GM10248 (cell line): ENCODE measurements at regions not wholly inside any gene's neighbourhood (a gene's known extent, or its start where the extent isn't known, plus 50 kb on each side); places are given as distances from the start of the nearest gene placed in this dataset.

Source experiments
- CTCF ChIA-PET: fragments of 300-600 bp; sonication (Branson Sonifier 250); formaldehyde crosslinking; extraction: SDS; loops from one replicate; lab custom pipeline; 2021; ENCODE audit warnings: antibody characterized with exemption; lab: Yijun Ruan, JAX
- POLR2A ChIA-PET: fragments of 350-650 bp; sonication (Branson Sonifier 250); formaldehyde crosslinking; extraction: SDS; loops from one replicate; lab custom pipeline; 2020; ENCODE audit warnings: antibody characterized with exemption; lab: Yijun Ruan, JAX
- DNase-seq: peaks from one replicate; pipeline ENCODE4 v3.0.0; 2012; ENCODE audit errors: extremely low spot score
- TF ChIP-seq, protein P1 (sequence below): IDR thresholded peaks from 2 replicates; pipeline ENCODE4 v1.5.1; 2012; ENCODE audit warnings: mild to moderate bottlenecking, low read depth; ENCODE audit errors: extremely low read depth, missing control alignments, control extremely low read depth

DNA sequence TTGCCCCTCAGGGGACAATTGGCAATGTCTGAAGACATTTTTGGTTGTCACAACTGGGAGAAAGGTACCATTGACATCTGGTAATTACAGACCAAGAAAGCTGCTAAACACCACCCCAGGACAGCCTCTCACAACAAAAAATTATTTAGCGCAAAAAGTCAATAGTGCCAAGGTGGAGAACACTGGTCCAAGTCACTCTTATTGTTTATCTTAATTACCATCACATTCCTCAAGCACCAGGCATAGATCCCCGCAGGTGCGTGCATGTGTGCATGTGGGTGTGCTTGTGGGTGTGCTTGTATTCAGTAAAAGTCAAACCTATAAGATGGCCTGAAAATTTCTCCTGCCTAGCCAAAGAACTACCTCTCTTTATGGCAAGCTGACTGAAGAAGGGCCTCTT is 74.9 kb upstream of the WDR75 start:
- DNase-seq = no peak
- TF ChIP-seq, protein P1, sequence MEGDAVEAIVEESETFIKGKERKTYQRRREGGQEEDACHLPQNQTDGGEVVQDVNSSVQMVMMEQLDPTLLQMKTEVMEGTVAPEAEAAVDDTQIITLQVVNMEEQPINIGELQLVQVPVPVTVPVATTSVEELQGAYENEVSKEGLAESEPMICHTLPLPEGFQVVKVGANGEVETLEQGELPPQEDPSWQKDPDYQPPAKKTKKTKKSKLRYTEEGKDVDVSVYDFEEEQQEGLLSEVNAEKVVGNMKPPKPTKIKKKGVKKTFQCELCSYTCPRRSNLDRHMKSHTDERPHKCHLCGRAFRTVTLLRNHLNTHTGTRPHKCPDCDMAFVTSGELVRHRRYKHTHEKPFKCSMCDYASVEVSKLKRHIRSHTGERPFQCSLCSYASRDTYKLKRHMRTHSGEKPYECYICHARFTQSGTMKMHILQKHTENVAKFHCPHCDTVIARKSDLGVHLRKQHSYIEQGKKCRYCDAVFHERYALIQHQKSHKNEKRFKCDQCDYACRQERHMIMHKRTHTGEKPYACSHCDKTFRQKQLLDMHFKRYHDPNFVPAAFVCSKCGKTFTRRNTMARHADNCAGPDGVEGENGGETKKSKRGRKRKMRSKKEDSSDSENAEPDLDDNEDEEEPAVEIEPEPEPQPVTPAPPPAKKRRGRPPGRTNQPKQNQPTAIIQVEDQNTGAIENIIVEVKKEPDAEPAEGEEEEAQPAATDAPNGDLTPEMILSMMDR = no peak
- ChIA-PET CTCF (interaction anchor here (1.3 kb wide), 1 partner anchor 12 kb away, joined by 3 read pairs; no protein-coding TSS in a partner anchor), POLR2A (no interaction called here)

DNA sequence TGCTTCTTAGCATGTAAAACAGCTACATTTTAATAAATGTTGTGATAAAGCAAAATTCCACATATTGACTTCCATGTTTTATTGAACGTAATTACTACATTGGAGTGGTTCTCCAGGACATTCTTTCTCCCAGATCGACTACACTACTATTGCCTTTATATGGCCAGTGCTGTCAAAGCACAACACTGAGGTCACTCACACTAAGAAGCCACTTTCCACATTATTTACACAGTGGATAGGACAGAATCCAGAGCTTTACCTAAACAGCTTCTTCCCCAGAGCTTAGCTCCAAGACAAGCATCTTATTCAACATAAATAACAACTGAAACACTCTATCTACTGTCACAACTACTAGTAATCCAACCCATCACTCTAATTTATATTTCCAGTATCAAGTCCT is 73.9 kb upstream of the WDR75 start:
- POLR2A ChIA-PET = no interaction called here
- TF ChIP-seq, protein P1 = no peak
- CTCF ChIA-PET = no interaction called here

DNA sequence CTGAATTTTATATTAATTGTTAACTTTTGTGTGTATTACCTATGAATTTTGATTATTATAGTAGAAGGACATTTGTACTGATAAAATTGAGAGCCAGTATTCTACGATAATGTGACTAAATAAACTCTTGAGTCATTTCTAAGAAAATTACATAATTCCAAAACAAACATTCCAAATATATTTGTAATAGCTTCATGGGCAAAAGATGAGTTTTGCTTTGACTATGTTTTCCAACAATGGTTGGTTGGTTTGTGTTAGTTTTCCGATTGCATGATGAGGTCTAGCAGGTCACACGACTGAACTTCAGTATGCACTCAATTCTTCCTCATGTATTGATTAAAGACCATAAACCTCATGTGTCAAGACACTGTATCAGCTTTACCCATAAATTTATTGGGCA is 71.7 kb upstream of the WDR75 start:
- CTCF ChIA-PET = no interaction called here
- POLR2A ChIA-PET = interaction anchor here (0.5 kb wide), 1 partner anchor 21 kb away, joined by 3 read pairs; no protein-coding TSS in a partner anchor

More for the DNA sequence above, 73.9 kb upstream of the WDR75 start:
- no peak for DNase-seq

DNA sequence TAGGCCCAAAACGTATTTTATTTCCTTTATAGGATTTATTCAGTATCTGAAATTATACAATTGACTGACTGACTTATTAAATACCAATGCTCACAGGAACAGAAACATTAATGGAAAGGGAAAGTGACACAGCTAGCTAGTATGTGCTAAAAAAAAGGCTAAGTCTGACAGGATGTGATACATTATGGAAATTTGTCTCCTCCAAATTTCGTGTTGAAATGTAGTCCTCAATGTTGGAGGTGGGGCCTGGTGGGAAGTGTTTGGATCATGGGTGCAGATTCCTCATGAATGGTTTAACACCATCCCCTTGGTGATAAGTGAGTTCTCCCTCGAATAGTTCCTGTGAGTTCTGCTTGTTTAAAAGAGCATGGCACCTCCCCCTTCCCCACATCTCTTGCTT is 70.6 kb upstream of the WDR75 start:
- CTCF ChIA-PET = no interaction called here
- POLR2A ChIA-PET = no interaction called here
- DNase-seq = no peak
- TF ChIP-seq, protein P1 = no peak

More for the DNA sequence above, 71.7 kb upstream of the WDR75 start:
- TF ChIP-seq, protein P1 = no peak
- no peak for DNase-seq

- CTCF ChIA-PET = interaction anchor here (1.6 to 1.7 kb wide), 2 partner anchors 8 to 230 kb away, joined by 3 to 4 read pairs; no protein-coding TSS in a partner anchor
- TF ChIP-seq, protein P1 = no peak
- POLR2A ChIA-PET = no interaction called here
- no peak for DNase-seq
These were observed 68.5 kb upstream of the WDR75 start for GRCh38 chr2:189372688-189373257.

DNA sequence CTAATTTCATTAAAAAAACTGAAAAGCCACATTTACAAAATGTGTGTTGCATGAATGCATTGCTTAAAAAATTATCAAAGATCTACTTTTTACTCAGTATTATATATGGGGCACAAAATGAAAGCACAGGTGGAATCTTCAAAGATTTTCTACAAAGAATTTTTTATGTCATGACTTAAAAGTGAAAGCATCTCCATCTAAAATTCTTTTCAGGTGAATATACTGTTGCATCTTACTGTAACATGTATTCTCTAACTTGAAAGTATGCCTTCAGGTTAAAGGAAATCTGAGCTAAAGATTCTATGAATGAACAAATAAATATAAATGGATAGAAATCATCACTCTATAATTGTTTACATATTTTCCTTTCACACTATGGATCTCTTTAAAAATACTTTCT is 66.8 kb upstream of the WDR75 start:
- DNase-seq = no peak
- CTCF ChIA-PET = no interaction called here
- POLR2A ChIA-PET = no interaction called here
- TF ChIP-seq, protein P1 = no peak
